Adrenal gland (tissue), 5 donors: ENCODE measurements at regions not wholly inside any gene's neighbourhood (a gene's known extent, or its start where the extent isn't known, plus 50 kb on each side); places are given as distances from the start of the nearest gene placed in this dataset.

Experiments used
- POLR2A ChIP-seq, 2 donors: fragments of 450-650 bp; IDR thresholded peaks; one replicate each; pipeline ENCODE4 v1.6.1; 2017; ENCODE audit warnings: antibody characterized with exemption in 2 of 2, mild to moderate bottlenecking in 2 of 2, moderate library complexity in 1 of 2
- TF ChIP-seq, protein P1 (sequence below), 6 experiments: fragments of 450-650 bp in 4 of 6; fragments of 200-600 bp in 2 of 6; sonication (generic) in 1 of 6; IDR thresholded peaks; 1 replicate in 5 of 6; 2 replicates in 1 of 6; pipeline versions ENCODE4 v1.5.1 to v1.8.0; 2016 to 2021; ENCODE audit warnings: antibody characterized with exemption in 6 of 6, mild to moderate bottlenecking in 2 of 6, moderate library complexity in 1 of 6
- donor health status: DM: no; HTN: no; CAD: no.

DNA sequence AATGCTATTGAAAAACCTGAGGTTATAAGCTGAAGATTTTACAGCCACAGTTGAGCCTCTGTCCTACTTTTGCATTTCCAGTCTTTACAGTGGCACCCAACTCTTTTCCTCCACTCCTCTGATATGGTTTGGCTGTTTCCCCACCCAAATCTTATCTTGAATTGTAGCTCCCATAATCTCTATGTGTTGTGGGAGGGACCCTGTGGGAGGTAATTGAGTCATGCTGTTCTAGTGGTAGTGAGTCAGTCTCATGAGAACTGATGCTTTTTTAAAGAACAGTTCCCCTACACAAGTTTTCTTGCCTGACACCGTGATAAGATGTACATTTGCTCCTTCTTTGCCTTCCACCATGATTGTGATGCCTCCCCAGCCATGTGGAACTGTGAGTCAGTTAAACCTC lies 646.1 kb upstream of the SEMA6A start:
- TF ChIP-seq POLR2A (IDR thresholded peaks at IDR 0.05), result no peak
- TF ChIP-seq, protein P1, sequence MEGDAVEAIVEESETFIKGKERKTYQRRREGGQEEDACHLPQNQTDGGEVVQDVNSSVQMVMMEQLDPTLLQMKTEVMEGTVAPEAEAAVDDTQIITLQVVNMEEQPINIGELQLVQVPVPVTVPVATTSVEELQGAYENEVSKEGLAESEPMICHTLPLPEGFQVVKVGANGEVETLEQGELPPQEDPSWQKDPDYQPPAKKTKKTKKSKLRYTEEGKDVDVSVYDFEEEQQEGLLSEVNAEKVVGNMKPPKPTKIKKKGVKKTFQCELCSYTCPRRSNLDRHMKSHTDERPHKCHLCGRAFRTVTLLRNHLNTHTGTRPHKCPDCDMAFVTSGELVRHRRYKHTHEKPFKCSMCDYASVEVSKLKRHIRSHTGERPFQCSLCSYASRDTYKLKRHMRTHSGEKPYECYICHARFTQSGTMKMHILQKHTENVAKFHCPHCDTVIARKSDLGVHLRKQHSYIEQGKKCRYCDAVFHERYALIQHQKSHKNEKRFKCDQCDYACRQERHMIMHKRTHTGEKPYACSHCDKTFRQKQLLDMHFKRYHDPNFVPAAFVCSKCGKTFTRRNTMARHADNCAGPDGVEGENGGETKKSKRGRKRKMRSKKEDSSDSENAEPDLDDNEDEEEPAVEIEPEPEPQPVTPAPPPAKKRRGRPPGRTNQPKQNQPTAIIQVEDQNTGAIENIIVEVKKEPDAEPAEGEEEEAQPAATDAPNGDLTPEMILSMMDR (IDR thresholded peaks at IDR 0.05), result no peak
